ENCODE measurements at regions not wholly inside any gene's neighbourhood (a gene's known extent, or its start where the extent isn't known, plus 50 kb on each side); places are given as distances from the start of the nearest gene placed in this dataset.

DNA sequence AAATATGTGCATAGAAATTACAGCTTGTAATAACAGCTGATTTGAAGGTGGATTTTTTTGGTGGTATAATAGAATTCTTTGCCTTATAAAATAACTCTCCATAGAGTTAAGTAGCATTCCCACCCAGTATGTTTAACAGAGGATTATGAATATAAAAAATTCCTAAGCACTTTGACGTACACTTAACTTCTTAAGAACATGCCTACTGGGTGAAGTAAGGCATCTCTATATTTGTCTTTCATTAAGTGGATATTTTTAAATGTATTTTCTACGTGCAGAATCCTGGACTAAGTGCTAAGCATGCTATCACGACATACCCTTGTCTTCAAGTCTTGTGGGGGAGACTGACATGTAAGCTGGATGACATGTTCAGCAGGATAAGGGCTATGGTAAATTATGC is 217.7 kb upstream of the BMPER start:
- intact Hi-C loops (cut with DNase I): no loop called here
- no peak for DNase-seq
- no peak for TF ChIP-seq EP300 (IDR thresholded peaks at IDR 0.05)
- TF ChIP-seq POLR2A (IDR thresholded peaks at IDR 0.05): no peak
- Histone ChIP-seq H3K4me3 (no peak overlapping the region), H3K27me3 (no peaks in the 10 kb centered on the region), H3K9me3 (no peaks in the 10 kb centered on the region), H3K27ac (no peak overlapping the region), H3K36me3 (no peaks in the 10 kb centered on the region), H3K4me1 (ENCODE audit: insufficient read depth) (no peaks in the 10 kb centered on the region)
- WGBS, 3 donors: 74 to 75% (median 74%) methylated on average over 3 of the region's 3 CpGs

DNA sequence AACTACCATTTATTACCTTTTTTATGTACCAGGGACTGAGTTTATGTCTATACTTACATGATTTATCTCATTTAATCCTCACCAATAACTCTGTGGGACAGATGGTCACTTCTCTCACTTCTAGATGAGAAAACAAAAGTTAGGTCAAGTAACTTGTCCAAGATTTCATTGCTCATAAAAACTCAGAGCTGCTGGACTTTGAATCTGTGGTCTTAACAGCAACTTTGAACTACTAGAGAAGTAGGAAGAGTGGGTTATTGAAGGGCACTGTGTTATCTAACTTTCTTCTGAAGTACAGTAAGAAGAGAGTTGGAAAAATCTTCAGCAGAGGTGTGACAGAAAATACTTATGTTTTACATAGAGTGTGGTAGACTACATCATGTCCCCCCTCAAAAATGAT is 214.2 kb upstream of the BMPER start:
- Histone ChIP-seq H3K4me3 (no peak overlapping the region), H3K27ac (no peak overlapping the region), H3K27me3 (no peaks in the 10 kb centered on the region), H3K9me3 (no peaks in the 10 kb centered on the region), H3K36me3 (no peaks in the 10 kb centered on the region), H3K4me1 (ENCODE audit: insufficient read depth) (no peaks in the 10 kb centered on the region)
- TF ChIP-seq, protein P1, sequence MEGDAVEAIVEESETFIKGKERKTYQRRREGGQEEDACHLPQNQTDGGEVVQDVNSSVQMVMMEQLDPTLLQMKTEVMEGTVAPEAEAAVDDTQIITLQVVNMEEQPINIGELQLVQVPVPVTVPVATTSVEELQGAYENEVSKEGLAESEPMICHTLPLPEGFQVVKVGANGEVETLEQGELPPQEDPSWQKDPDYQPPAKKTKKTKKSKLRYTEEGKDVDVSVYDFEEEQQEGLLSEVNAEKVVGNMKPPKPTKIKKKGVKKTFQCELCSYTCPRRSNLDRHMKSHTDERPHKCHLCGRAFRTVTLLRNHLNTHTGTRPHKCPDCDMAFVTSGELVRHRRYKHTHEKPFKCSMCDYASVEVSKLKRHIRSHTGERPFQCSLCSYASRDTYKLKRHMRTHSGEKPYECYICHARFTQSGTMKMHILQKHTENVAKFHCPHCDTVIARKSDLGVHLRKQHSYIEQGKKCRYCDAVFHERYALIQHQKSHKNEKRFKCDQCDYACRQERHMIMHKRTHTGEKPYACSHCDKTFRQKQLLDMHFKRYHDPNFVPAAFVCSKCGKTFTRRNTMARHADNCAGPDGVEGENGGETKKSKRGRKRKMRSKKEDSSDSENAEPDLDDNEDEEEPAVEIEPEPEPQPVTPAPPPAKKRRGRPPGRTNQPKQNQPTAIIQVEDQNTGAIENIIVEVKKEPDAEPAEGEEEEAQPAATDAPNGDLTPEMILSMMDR (IDR thresholded peaks at IDR 0.05): no peak
- TF ChIP-seq EP300 (IDR thresholded peaks at IDR 0.05) (no peak), POLR2A (IDR thresholded peaks at IDR 0.05) (no peak)
- intact Hi-C loops (cut with DNase I): no loop called here
- no peak for DNase-seq

DNA sequence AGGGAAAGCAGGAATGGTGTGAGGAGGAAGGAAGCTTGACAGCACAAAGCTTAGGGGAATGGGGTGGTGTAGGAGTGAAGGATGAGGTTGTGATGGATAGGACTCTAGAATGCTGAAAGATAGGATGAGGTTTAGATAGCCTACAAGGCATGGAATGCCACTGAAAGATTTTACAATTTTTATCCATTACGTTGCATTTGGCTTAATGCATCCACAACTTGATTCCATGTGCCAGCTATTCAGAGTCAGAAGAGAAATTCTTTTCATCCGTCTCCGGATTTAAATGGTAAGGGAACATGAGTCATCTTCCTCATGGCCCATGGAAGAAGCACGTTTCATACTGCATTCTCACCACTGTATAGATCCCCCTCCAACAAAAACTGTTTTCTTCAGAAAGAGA is 212.4 kb upstream of the BMPER start:
- H3K27me3 ChIP-seq: no peaks in the 10 kb centered on the region
- H3K4me3 ChIP-seq: no peak overlapping the region
- WGBS, 3 donors: 62 to 77% (median 67%) methylated on average over 4 of the region's 4 CpGs
- intact Hi-C loops (cut with DNase I): no loop called here
- TF ChIP-seq POLR2A (IDR thresholded peaks at IDR 0.05) (no peak), EP300 (IDR thresholded peaks at IDR 0.05) (no peak)
- no peak overlapping the region for H3K27ac ChIP-seq
- DNase-seq: no peak
- no peaks in the 10 kb centered on the region for H3K4me1 ChIP-seq (ENCODE audit: insufficient read depth)
- H3K9me3 ChIP-seq: no peaks in the 10 kb centered on the region
- no peaks in the 10 kb centered on the region for H3K36me3 ChIP-seq

DNA sequence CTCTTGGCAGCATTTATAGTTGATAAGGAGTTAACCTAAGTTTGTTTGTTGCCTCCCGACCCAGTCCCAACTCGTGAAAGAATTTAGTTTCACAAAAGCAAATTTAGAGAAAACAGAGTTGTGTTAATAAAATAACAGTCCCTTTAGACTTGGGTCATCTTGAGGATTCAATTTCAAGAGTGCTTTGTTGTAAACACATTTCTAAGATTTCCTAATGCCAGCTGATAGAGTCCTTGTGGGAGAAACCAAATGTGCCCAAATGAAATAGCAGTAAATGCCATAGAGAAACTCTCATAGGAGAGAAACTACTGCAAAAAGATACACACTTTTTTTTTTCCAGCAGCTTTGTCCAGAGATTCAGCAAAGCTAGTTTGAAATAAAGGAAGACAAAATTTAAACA is 211.3 kb upstream of the BMPER start:
- 10 to 30% (median 13%) methylated on average over 2 of the region's 2 CpGs for WGBS, 3 donors
- DNase-seq: no peak
- intact Hi-C loops (cut with DNase I): no loop called here
- Histone ChIP-seq H3K4me1 (ENCODE audit: insufficient read depth) (no peaks in the 10 kb centered on the region), H3K36me3 (no peaks in the 10 kb centered on the region), H3K27me3 (no peaks in the 10 kb centered on the region), H3K9me3 (no peaks in the 10 kb centered on the region), H3K4me3 (no peak overlapping the region), H3K27ac (no peak overlapping the region)
- no peak for TF ChIP-seq POLR2A (IDR thresholded peaks at IDR 0.05)
- no peak for TF ChIP-seq EP300 (IDR thresholded peaks at IDR 0.05)
- TF ChIP-seq, protein P1 (IDR thresholded peaks at IDR 0.05): no peak

DNA sequence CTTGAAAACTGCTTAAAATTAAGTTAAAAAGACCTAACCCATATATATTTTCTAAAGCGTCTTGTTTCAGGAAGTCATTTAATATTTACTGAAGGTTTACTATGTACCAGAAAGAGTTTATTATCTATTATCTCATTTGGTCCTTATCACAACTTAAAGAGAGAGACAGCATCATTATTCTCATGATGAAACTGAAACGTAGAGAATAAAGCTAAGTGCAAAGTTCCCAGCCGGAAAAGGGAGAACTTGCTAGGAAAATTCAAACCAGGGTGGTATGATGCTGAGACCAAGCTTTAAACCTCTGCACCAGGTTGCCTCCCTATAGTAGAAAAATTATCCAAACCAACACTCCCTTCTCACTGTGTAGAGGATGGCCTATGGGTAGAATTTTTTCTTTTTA is 207.7 kb upstream of the BMPER start:
- H3K27me3 ChIP-seq: no peaks in the 10 kb centered on the region
- intact Hi-C loops (cut with DNase I): no loop called here
- peaks cover 0 to 4% of the 10 kb centered on the region in 2 donors for H3K9me3 ChIP-seq
- H3K27ac ChIP-seq: no peak overlapping the region
- 43 to 44% (median 44%) methylated on average over 3 of the region's 3 CpGs for WGBS, 3 donors
- no peaks in the 10 kb centered on the region for H3K36me3 ChIP-seq
- no peak overlapping the region for H3K4me3 ChIP-seq
- TF ChIP-seq POLR2A (IDR thresholded peaks at IDR 0.05) (no peak), EP300 (IDR thresholded peaks at IDR 0.05) (no peak)
- TF ChIP-seq, protein P1 (IDR thresholded peaks at IDR 0.05): no peak
- DNase-seq: no peak
- H3K4me1 ChIP-seq (ENCODE audit: insufficient read depth): no peaks in the 10 kb centered on the region

DNA sequence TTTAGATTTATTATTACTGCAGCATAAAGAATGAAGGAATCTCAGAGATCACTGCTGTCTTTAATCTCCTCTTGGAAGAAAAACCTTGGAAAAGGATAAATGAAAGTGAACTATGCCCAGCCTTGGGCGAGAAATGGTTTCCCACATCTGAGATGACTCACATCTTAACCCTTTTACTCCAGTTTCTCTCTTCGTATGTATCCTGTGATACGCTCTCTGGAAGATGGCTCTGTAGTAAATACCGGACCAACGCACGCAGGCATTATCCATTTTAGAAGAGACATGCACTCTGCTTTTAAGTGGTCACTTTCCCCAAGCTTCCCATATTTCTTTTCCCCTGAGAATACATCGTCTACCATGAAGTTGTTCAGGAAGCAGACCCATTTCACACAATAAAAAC is 207.3 kb upstream of the BMPER start:
- peaks cover 0 to 4% of the 10 kb centered on the region in 2 donors for H3K9me3 ChIP-seq
- TF ChIP-seq, protein P1 (IDR thresholded peaks at IDR 0.05): no peak
- TF ChIP-seq POLR2A (IDR thresholded peaks at IDR 0.05) (no peak), EP300 (IDR thresholded peaks at IDR 0.05) (no peak)
- no peak overlapping the region for H3K4me3 ChIP-seq
- no peaks in the 10 kb centered on the region for H3K27me3 ChIP-seq
- intact Hi-C loops (cut with DNase I): no loop called here
- H3K36me3 ChIP-seq: no peaks in the 10 kb centered on the region
- no peak overlapping the region for H3K27ac ChIP-seq
- no peak for DNase-seq
- H3K4me1 ChIP-seq (ENCODE audit: insufficient read depth): no peaks in the 10 kb centered on the region
- 79 to 87% (median 85%) methylated on average over 7 of the region's 7 CpGs for WGBS, 3 donors
